Stimulated activated CD4-positive, alpha-beta T cell treated with anti-CD3 and anti-CD28 coated beads, Interleukin-4, amount 100 ng/mL, for 24 hours (primary cell): ENCODE measurements at regions not wholly inside any gene's neighbourhood (a gene's known extent, or its start where the extent isn't known, plus 50 kb on each side); places are given as distances from the start of the nearest gene placed in this dataset.

Experiments used
- DNase-seq: peaks from one replicate; pipeline ENCODE4 v3.0.0-alpha.2; 2020

DNA sequence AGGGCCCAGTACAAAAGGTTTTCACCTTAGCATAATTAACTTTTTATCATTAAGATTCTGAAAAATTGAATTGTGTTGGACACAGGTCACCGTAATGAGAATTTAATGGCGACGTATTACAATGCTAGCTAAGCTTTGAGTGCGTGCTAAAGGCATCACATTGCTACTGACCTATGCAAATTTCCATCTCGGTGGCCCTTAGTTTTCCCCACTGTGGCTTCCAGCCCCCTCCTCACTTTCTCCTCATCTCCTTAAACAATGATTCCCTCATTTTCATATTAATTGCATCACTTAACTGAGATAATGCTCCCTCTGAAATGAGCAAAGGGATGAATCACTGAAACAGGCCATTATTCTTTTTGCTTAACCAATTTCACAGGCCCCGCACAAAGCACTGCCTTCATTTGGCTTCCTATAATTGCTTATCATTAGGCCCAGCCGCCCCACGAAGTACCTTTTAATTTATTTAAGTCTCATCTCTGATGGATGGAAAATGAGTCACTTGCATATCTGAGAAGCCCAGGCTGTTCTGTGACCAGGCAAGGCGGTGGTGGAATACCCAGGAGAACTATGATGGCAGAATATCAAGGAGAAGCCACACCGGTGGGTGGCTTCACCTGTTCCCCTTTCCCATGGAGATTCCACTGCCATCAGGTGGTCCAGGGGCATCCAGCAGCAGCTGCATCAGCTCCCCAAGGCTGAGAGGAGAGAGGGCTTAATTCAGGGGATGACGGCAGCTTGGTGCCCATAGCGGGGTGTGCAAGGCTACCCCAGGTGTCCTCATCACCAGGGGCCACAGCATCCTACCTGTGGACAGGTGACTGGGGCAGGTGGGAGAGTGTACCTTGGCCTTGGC is 223.8 kb upstream of the BOD1L1 start:
- no peak for DNase-seq

DNA sequence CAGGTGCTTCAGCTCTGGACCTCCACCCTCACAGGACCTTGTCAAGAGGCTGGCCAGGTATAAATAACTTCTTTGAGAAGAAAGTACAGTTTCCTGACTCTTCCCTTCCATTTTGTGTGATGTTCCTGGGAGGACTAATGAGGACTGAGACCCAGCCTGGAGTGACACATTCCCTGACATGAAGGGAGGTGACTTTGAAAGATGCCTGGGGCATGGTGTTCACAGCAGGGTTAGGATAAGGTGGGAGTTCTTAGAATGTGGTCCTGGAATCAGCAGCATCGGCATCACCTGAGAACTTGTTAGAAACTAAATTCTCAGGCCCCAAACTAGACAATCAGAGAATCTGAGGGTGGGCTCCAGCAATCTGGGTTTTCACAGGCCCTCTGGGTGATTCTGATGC is 224.9 kb upstream of the BOD1L1 start:
- no peak for DNase-seq

DNA sequence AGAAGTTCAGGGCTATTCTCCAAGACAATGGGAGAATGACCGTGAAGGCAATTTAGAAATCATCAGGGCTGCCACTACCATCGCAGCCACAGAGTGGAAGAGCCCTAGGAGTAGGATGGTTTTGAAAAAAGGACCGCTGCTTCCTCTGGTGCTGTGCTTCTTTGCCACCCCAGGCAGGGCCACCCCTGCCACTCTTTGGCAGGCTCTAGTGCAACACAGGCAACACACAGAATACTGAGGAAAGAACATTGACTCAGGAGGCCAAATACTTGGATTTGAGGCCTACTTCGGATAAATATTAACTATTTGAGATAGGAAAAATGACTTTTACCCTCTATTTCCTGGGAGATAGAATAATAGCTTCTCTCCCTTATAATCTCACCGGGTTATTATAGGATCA is 228.9 kb upstream of the BOD1L1 start:
- DNase-seq = no peak

DNA sequence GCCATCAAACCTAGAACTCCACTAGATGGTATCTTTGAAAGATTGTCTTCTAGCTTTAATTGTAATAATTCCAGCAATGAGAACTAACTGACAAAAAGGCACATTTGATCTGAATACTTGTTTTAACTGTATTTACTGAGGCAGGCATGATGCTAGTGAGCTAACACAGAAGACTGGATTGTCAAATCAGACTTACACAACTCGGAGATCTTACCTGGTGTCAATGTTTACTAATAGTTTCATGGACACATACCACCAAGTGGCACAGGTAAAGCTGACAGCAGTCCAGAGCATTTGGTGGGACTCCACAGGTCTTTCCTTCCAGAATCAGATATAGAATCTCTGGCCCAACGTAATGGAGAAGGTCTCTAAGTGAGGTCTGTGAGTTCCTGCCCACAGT is 229.9 kb upstream of the BOD1L1 start:
- DNase-seq = no peak

DNA sequence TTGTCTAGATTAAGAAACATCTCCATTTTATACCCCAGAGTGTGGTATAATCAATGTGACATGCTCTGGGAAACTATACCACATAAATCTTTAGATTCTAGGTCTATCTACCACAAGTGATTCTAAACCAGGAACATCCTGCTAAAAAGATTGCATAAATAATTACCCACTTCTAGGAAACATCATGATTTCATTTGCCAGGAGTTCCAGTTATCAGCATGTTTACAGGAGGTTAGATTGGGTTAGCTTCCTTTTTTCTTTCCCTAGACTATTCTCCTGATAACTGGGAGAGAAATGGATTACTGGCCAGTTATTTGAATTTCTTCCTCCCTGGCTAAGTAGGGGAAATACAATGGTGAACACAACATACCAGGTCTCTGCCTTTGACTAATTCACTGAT is 230.3 kb upstream of the BOD1L1 start:
- no peak for DNase-seq

DNA sequence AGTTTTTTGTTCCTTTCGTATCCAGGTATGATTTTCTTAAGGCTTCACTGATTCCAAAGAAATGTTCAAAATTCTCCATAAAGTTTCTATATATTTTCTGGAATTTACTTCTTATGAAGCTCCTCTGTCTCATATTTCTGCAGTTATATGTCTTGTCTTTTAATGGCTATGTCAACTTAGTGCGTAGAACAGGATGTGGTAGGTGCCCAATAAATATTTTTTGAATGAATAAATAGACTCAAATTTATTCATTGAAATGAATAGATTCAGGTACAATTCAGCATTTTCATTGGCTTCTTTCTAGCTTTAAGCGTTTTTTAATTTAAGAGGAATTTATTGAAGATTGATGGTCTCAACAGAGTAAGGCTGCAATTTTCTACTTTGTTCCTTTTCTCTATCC is 231.9 kb upstream of the BOD1L1 start:
- DNase-seq = no peak

DNA sequence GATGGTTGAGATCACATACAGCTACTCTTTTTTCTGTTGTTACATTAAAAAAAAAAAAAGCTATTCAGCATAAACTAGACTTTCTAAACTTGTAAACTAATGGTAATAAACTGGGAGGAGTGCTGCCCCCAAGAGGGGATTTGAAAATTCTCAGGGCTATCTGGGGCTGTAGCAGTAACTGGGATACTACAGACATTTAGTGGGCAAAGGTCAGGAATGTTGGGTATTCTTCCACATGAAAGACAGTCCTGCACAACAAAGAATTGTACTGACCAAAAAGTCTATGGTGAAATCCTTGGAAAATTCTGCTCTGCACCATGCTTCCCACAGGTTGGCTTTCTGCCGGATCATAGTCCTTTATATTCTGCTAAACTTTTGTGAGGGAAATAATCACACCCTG is 232.6 kb upstream of the BOD1L1 start:
- no peak for DNase-seq

DNA sequence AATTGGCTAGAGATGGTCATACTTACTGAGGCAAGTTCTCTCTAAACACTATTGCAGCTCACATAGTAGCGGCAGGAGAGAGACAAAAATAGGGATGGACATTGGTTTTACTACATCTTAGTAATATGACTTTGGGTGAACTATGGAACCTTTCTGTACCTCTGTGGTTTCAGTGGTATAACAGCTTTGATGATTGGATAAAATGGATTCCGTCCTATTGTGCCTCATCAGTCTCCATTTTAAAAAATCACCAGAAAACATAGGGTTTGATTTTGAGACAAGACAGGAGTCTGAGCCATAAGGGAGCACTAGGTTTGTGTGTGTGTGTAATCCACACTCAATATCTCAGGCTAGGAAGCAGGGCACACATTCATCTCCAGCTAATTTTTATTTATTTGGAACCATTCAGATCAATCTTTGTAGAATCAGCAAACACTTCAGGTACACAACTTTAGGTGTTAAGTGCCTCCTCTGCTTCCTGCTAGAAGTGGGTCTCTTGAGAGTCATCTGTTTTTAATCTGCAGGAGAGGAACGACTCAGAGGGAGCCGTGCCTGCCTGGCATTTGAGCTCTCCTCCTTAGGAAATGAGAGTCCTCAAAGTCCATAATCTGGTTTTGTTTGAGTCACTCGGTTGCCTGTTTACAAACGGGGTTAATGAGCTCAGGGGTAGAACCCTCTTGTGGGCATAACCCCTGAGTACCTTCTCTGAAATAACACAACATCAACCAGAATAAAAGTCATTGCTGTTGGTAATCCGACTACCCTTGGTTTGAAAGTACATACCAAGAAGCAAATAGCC is 238.5 kb upstream of the BOD1L1 start:
- DNase-seq = no peak

DNA sequence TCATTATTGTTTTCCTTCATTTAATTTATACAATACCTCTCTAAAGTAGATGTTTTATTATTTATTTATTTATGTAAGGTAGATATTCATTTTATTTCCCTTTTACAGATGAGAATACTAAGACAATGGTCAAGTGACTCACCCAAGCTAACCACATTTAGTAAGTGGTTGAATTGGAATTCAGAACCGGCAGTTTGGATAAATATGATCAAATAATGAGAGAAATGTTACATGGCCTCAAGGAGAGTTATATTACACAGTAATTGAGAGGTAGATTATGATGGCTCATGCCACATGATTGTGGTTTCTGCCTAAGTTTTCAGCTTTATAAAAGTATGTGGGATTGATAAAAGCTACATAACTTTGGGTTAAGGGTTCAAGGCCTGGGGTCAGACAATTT is 239.4 kb upstream of the BOD1L1 start:
- no peak for DNase-seq

DNA sequence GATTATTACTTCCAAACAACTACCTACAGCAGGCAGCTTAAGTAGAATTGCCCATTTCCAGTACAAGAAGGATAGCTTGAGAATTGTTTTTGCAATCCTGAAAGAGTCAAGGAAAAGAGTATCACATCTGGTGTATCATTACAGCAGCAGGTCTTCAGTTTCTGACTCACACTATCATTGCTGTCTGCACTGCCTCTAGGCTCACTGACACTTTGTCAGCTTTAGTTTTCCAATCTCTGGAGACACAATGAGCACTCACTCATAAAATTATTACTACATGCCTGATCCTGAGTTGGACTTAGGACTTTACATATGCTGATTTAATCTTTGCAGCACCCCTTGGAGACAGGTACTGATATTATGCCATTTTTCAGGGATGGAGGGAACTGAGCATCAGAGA is 244.6 kb upstream of the BOD1L1 start:
- no peak for DNase-seq

DNA sequence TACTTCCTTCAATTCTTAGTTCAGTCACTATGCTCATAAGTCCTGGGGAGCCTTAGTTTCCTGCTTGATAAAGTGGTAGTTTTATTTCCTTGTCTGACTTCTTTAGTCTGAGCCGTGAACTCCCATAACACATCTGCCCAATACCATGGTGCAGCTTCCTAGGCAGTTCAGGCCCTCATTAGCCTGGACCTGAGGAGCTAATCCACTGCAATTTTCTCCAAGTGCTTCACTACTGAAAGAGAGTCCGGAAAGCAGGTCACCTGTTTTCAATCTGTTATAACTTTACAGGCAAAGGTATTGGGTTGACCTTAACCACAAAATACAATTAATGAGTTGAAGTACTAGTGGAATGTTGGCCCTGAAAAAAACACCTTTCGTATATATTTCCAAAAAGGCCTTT is 245.4 kb upstream of the BOD1L1 start:
- DNase-seq = no peak

DNA sequence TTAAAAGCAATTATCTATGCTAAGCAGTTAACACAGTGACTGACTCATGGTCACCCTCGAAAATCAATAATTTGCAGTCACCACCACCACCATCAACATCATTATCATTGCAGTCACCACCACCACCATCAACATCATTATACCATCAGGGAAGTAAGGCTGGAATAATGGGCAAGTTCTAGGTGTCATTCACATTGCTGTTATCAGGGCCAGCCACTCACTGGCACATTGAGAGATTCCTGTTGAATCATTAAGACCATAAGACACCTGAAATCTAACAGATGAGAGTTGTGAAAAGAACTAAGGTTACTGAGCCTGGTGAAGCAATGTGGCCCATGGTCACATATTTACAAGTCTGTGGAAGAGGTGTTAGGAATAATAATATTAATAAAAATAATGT is 247.7 kb upstream of the BOD1L1 start:
- DNase-seq = no peak

DNA sequence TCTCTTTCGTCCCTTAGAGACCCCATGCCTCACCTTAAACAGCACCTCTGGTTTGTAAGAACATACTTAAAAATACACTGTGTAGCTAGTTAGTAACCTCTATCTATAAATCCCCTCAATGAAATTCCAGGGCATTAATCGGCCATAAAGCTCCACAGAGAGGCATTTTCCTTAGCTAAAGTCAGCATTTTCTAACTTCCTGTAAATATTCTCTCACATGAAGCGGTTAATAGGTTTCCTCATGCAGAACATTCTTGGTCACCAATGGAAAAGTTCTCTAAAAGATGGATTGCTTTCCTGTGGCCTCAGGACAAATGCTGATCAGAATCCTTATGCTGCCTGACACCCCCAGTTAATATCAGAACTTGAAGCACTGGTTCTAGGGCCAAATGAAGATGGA is 248.6 kb upstream of the BOD1L1 start:
- DNase-seq = no peak

DNA sequence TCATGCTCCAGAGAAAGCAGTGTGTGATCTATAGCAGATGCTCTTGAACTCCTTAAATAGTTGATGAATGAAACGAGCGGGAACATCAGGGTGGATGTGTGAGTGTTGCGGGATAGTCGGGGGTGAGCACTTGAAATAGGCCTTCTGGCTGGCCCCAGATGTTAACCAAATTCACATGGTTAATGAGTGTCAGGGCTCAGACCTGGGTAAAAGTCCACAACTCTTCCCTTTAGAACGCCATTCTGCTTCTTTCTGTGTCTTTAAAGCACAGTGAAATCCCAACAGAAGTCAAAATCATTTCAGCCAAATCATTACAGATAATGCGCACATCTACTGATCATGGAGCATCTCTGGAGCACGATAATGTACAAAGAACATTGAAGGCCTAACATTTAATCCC is 249.4 kb upstream of the BOD1L1 start:
- DNase-seq = no peak

DNA sequence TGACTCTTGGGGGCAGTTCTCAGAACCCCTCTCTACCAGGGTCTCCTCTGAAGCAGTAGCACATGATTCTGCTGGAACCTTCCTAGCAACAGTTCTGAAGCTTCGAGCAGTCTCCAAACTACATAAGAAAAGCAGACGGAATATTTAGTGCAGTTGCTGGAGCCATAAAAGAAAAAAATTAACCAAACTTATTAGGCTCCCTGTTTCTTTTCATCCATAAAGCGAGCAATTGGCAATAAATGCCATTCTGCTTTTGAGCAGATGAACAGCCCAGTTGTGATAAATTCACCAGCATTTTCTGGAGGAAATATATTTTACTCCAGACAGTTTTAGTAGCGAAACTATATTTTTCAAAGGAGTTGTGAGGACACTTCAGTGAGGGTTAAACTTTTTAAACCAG is 250.1 kb upstream of the BOD1L1 start:
- no peak for DNase-seq

DNA sequence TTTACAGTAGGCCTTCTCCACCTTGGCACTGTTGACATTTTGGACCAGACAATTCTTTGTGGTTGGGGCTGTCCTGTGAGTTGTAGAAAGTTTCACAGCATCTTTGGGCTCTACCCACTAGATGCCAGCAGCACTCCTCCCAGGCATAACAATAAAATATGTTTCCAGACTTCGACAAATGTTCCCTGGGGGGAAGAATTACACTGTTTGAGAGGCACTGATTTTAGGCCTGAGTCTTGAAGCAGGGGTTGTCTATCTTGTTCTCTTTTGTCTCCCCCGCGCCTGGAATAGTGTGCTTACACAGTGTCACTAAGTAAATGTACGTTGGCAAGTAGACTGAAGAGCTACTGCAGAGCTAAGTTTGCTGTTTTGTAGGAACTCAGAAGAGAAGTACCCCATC is 254.4 kb upstream of the BOD1L1 start:
- no peak for DNase-seq

DNA sequence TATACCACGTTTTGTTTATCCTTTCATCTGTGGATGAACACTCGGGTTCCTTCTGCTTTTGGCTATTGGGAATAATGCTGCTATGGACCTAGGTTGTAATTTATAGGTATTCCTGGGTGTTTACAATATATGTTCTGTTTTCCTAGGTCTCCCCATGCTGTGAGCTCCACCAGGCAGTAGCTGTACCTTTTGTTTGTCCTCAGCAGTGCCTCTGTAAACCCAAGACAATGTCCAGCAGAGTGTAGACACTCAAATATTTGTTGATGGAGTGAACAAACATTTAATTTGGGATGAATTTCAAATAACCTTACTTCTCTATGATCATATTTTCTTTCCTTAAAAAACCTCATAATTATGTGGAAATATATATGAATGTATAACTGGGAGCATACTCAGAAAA is 259.5 kb upstream of the BOD1L1 start:
- no peak for DNase-seq

DNA sequence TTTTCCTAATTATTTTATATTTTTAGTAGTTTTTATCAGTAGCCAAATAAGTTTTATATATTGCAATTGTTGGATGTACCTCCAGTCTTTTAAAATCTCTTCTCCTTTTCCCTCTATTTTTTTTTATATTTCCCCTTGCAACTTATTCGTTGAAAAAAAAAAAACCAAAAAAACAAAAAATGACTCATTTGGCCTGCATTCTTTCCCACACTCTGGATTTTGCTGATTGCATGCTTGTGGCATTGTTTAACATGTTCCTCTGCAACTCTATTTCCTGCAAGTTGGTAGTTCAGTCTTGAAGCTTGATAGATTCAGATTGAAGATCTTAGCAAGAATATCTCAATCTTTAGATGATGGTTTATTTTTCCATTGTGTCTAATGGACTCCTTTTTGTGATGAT is 260.6 kb upstream of the BOD1L1 start:
- no peak for DNase-seq

DNA sequence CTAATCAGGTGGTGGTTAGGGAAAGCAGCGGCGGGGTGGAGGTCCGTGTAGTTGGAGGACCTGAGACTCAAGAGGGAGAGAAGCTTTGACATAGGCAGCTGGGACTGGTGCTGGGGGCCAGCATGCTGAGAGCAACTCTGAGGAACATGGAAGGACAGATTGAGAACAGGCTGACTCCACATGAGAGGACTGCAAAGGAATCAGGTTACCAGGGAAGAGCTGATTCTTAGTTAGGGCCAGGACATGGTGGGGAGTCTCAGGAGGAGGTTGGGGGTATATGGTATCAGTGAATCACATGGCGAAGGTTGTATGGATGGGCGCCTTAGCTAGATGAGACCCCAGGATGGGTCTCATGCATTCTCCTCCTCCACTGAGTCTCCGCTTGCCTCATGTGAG is 264.0 kb upstream of the BOD1L1 start:
- DNase-seq = no peak

DNA sequence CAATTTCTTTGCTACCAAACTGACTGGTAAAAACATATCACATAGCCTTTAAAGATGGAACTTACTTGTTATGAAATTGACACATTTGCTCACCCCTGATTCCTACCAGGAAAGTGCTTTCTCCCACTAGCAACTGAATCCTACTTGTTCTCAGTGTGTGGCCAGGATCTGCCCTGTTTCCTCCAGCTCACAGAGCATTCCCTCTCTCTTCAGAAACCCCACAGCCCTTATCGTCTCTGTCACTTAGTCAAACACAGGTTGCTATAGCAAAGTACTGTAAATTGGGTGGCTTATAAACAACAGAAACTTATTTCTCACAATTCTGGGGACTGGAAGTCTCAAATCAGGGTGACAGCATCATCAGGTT is 265.2 kb upstream of the BOD1L1 start:
- DNase-seq = no peak

DNA sequence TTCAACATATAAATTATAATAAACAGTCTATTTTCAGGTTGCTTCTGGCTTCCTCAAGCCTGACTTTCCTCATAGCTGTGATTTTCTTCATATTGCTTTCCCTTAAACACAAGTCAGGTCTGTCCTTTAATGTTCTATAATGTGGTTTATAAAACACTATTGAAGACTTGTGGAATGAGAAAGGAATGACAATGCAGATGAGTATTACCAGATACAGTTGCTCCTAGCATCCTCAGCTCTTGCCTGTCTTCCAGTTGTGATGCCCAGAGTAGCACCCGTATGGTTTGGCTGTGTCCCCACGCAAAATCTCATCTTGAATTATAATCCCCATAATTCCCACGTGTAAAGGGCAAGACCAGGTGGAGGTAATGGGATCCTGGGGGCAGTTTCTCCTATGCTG is 265.7 kb upstream of the BOD1L1 start:
- DNase-seq = no peak

DNA sequence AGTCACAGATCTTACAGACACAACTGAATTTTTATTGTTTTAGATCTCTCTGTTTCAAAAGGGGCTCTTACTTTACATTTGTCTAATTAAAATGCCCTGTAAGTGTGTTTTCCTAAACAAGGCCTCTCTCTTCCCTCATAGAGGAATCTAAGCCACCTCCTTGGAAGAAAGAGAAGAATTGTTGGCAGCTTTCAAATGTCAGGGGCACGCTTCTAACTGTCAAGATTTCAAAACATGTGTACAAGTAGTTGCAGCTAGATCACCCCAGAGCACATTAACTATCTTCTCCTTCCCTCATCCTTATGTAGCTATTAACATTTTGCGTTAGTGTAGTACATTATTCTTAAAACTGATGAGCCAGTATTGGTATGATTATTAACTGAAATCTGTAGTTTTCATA is 266.5 kb upstream of the BOD1L1 start:
- DNase-seq = no peak

DNA sequence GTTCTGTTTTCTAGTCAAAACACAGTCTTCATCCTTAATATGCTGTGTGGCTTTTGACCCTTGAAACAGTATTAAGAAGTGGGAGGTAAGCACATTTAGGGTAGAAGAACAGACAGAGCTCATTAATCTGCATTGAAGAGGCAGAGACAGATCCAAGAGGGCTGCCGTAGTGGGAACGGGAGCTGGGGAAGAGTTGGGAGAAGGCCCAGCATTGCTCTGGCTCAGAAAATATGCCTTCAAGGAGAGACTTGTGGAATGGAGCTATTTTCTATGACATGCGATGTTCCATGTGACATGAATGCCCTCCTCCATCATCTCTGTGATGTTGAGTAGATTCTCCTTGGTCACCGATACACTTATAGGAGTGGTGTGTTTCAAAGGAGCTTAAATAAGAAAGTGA is 273.3 kb upstream of the BOD1L1 start:
- DNase-seq = no peak

DNA sequence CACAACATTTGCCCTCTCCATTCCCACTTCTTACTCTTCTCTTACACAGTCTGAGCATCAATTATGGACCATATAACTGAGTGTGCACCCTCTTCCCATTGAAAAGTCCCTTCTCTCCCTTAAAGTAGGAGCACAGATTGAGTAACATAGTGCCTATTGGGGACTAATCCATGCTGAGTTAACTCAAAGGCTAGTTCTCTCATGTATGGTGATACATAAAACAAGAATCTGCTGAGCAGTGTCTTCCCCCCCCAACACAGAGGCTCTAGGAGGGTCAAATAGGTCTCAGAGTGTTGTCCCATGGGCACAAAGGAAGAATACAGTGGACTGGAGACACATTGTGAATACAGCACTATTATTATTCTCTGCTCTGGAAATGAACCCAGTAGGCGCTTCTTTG is 274.6 kb upstream of the BOD1L1 start:
- DNase-seq = no peak

DNA sequence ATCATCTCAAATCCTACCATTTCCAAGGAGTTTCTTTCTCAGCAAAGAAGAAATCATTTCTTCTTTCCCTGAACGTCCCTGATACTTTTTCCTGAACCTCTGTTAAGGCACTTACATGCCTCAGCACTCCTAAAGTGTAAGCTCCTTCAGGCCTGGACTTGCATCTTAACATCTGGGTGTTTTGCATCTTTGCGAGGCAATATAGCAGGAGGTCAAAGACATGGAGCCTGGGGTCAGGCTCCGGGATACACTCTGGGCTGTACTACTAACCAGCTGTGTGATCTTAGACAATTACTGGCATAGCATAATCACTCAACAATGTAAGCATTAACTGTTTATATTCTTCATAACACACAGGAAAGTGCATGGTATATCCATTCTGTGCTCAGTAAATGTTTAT is 275.5 kb upstream of the BOD1L1 start:
- no peak for DNase-seq
